ENCODE measurements at regions not wholly inside any gene's neighbourhood (a gene's known extent, or its start where the extent isn't known, plus 50 kb on each side); places are given as distances from the start of the nearest gene placed in this dataset.

DNA sequence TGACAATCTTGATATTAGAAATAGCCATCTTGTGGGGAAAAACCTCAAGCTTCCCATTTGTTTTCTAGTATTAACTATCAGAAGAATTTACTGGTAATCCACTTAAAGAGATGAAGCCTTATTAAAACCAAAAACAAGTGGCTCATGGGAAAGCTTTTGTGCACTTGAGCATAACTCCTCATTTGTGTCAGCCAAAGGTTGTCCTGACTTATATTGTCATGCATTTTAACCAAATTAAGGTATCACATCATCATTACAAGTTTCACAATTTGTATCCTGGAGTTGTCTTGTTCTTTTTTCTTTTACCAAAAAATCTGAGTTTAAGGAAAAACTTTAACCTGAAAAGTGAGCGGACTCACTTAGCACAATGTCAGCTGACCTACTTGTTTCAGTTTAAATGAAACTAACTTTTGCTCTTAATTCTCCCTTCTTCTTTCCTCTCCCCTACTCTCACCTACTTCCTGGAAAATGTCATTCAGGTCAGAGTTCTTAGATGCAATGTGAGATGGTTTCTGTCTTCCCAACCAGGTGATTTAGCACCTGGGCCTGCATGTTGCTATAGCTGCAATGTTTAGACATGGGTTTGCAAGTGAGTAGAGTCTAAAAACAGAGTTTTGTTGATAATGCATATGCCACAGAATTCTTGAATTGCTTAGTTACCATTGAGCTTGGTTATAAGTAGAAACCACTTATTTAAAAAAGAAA lies 82.8 kb downstream of the TNFAIP3 start:
- TF ChIP-seq ZNF484 (CRISPR knock-in tag; IDR thresholded peaks at IDR 0.05; ENCODE audit: borderline replicate concordance, low read depth) (no peak), ZNF781 (CRISPR knock-in tag; IDR thresholded peaks at IDR 0.05; ENCODE audit: borderline replicate concordance, not compliant biosample characterization) (no peak), EP300 (IDR thresholded peaks at IDR 0.05; ENCODE audit: low read depth in 2 of 2, low read length in 2 of 2) (no peak), EP300 (CRISPR knock-in tag; IDR thresholded peaks at IDR 0.05; ENCODE audit: borderline replicate concordance) (no peak), CTCF (CRISPR knock-in tag; IDR thresholded peaks at IDR 0.05) (no peak), BRD4 (CRISPR knock-in tag; IDR thresholded peaks at IDR 0.05) (no peak), SRY (CRISPR knock-in tag; IDR thresholded peaks at IDR 0.05) (no peak), CREM (IDR thresholded peaks at IDR 0.05) (no peak), CREM (CRISPR knock-in tag; IDR thresholded peaks at IDR 0.05) (no peak)
